IMR-90 (cell line): ENCODE measurements at regions not wholly inside any gene's neighbourhood (a gene's known extent, or its start where the extent isn't known, plus 50 kb on each side); places are given as distances from the start of the nearest gene placed in this dataset.

Experiments used
- ATAC-seq: fragments of 200-7000 bp; cut with Tn5 transposase; 2 replicates; pipeline ENCODE4 v1.9.1; 2020; ENCODE audit warnings: low read depth, mild to moderate bottlenecking, moderate library complexity
- BruUV-seq: library from RNA; stranded (reverse); fragments of 400-500 nt; replicated peaks from 2 replicates; lab custom pipeline; 2021; lab: Mats Ljungman, UMichigan
- CTCF ChIA-PET: fragments of 300-600 bp; formaldehyde crosslinking; extraction: SDS; loops from one replicate; lab custom pipeline; 2021; ENCODE audit warnings: antibody characterized with exemption; lab: Yijun Ruan, JAX
- POLR2A ChIA-PET: fragments of 300-600 bp; sonication (Branson Sonifier 250); formaldehyde crosslinking; loops from one replicate; lab custom pipeline; 2022; ENCODE audit warnings: antibody characterized with exemption; ENCODE audit not compliant: unreplicated experiment; lab: Charles Lee
- DNase-seq: peaks from one replicate; pipeline ENCODE4 v3.0.0; 2013
- H2AFZ ChIP-seq: replicated peaks from 2 replicates; pipeline ENCODE3; 2013; ENCODE audit warnings: low read length, mild to moderate bottlenecking; ENCODE audit not compliant: poor library complexity
- H2AK5ac ChIP-seq: 2 replicates; pipeline ENCODE4 v1.6.1; 2013; ENCODE audit warnings: low read depth, low read length, inconsistent platforms
- H2AK9ac ChIP-seq: replicated peaks from 2 replicates; pipeline ENCODE3; 2013; ENCODE audit warnings: mild to moderate bottlenecking, low read depth, low read length, moderate library complexity; ENCODE audit not compliant: poor library complexity
- H2BK120ac ChIP-seq: 2 replicates; pipeline ENCODE4 v1.6.1; 2013; ENCODE audit warnings: low read depth, low read length, inconsistent platforms
- H2BK15ac ChIP-seq: 3 replicates; pipeline ENCODE4 v1.6.1; 2013; ENCODE audit warnings: low read depth, low read length, inconsistent platforms
- H2BK20ac ChIP-seq: 2 replicates; pipeline ENCODE4 v1.6.1; 2013; ENCODE audit warnings: low read depth, mild to moderate bottlenecking, inconsistent platforms, low read length, moderate library complexity
- H2BK5ac ChIP-seq: 2 replicates; pipeline ENCODE4 v1.6.1; 2013; ENCODE audit warnings: mild to moderate bottlenecking, low read depth, low read length, inconsistent platforms; ENCODE audit not compliant: poor library complexity, severe bottlenecking
- H3K14ac ChIP-seq: replicated peaks from 2 replicates; pipeline ENCODE4 v1.6.1; 2013; ENCODE audit warnings: low read depth, low read length, inconsistent platforms
- H3K18ac ChIP-seq: 2 replicates; pipeline ENCODE4 v1.6.1; 2013; ENCODE audit warnings: low read depth, low read length, control low read depth
- H3K23ac ChIP-seq: 2 replicates; pipeline ENCODE4 v1.6.1; 2013; ENCODE audit warnings: low read depth, low read length, inconsistent platforms
- H3K27ac ChIP-seq: 2 replicates; pipeline ENCODE4 v1.5.1; 2013; ENCODE audit warnings: mild to moderate bottlenecking, control low read depth, low read length; ENCODE audit not compliant: insufficient read depth
- H3K27me3 ChIP-seq: 2 replicates; pipeline ENCODE4 v1.6.1; 2013; ENCODE audit warnings: low read length; ENCODE audit not compliant: control insufficient read depth, insufficient read depth
- H3K36me3 ChIP-seq: 2 replicates; pipeline ENCODE4 v1.6.1; 2013; ENCODE audit warnings: low read length, mixed read lengths; ENCODE audit not compliant: control insufficient read depth, insufficient read depth
- H3K4ac ChIP-seq: 2 replicates; pipeline ENCODE4 v1.6.1; 2013; ENCODE audit warnings: low read depth, low read length, inconsistent platforms
- H3K4me1 ChIP-seq: 2 replicates; pipeline ENCODE4 v1.6.1; 2013; ENCODE audit warnings: low read length, mixed read lengths; ENCODE audit not compliant: control insufficient read depth, insufficient read depth
- H3K4me2 ChIP-seq: 2 replicates; pipeline ENCODE4 v1.6.1; 2013; ENCODE audit warnings: low read depth, mild to moderate bottlenecking, control low read depth, low read length, moderate library complexity
- H3K4me3 ChIP-seq: 2 replicates; pipeline ENCODE4 v1.5.1; 2013; ENCODE audit warnings: low read depth, mild to moderate bottlenecking, control low read depth, low read length, moderate library complexity; ENCODE audit not compliant: insufficient read depth
- H3K56ac ChIP-seq: 2 replicates; pipeline ENCODE4 v1.6.1; 2013; ENCODE audit warnings: low read length, inconsistent platforms; ENCODE audit not compliant: insufficient read depth; ENCODE audit errors: extremely low read depth
- H3K79me1 ChIP-seq, 2 experiments: 2 replicates each; pipeline ENCODE4 v1.6.1; 2013; ENCODE audit warnings: low read length in 2 of 2, inconsistent platforms in 1 of 2, low read depth in 1 of 2
- H3K9ac ChIP-seq: 2 replicates; pipeline ENCODE4 v1.6.1; 2013; ENCODE audit warnings: low read depth, low read length, control low read depth
- H3K9me1 ChIP-seq: 2 replicates; pipeline ENCODE4 v1.6.1; 2013; ENCODE audit warnings: low read length, inconsistent platforms; ENCODE audit not compliant: insufficient read depth
- H3K9me3 ChIP-seq: 2 replicates; pipeline ENCODE4 v1.6.1; 2013; ENCODE audit warnings: low read length; ENCODE audit not compliant: control insufficient read depth, insufficient read depth
- H4K20me1 ChIP-seq: 2 replicates; pipeline ENCODE4 v1.6.1; 2013; ENCODE audit warnings: low read length, inconsistent platforms; ENCODE audit not compliant: insufficient read depth
- H4K5ac ChIP-seq: 2 replicates; pipeline ENCODE4 v1.6.1; 2013; ENCODE audit warnings: mild to moderate bottlenecking, low read depth, low read length, control low read depth
- H4K8ac ChIP-seq, 2 experiments: 2 replicates each; pipeline ENCODE4 v1.6.1; 2013; ENCODE audit warnings: low read depth in 2 of 2, low read length in 2 of 2, control low read depth in 1 of 2, inconsistent platforms in 1 of 2
- H4K91ac ChIP-seq: 2 replicates; pipeline ENCODE4 v1.6.1; 2013; ENCODE audit warnings: low read depth, low read length, inconsistent platforms; ENCODE audit not compliant: insufficient read depth
- BHLHE40 ChIP-seq: fragments of 150-350 bp; IDR thresholded peaks from 2 replicates; pipeline ENCODE4 v1.6.1; 2016; ENCODE audit warnings: mild to moderate bottlenecking, low read depth, low read length
- CEBPB ChIP-seq: IDR thresholded peaks from 2 replicates; pipeline ENCODE4 v1.6.1; 2012; ENCODE audit warnings: low read depth, low read length, improper control_type of control experiment
- MAZ ChIP-seq: IDR thresholded peaks from 2 replicates; pipeline ENCODE4 v1.6.1; 2012; ENCODE audit warnings: low read depth, mild to moderate bottlenecking, low read length, improper control_type of control experiment, moderate library complexity, borderline replicate concordance
- NFE2L2 ChIP-seq: fragments of 150-350 bp; IDR thresholded peaks from 2 replicates; pipeline ENCODE4 v1.6.1; 2016; ENCODE audit warnings: low read depth, mild to moderate bottlenecking, low read length
- POLR2A ChIP-seq: IDR thresholded peaks from 2 replicates; pipeline ENCODE4 v1.6.1; 2012; ENCODE audit warnings: mild to moderate bottlenecking, low read depth, low read length
- RAD21 ChIP-seq: IDR thresholded peaks from 2 replicates; pipeline ENCODE4 v1.6.1; 2012; ENCODE audit warnings: low read length, improper control_type of control experiment
- RFX5 ChIP-seq: IDR thresholded peaks from 2 replicates; pipeline ENCODE4 v1.8.0; 2012; ENCODE audit warnings: low read depth, mild to moderate bottlenecking, low read length, moderate library complexity
- USF2 ChIP-seq: fragments of 150-350 bp; IDR thresholded peaks from 2 replicates; pipeline ENCODE4 v1.6.1; 2017; ENCODE audit warnings: mild to moderate bottlenecking, antibody characterized with exemption, low read length, low read depth
- WGBS, 2 experiments: methylation state at CpG; one replicate each; pipeline versions ENCODE4 v1.1.5 to v1.1.7; 2013; ENCODE audit warnings: missing lambda C conversion rate in 2 of 2; ENCODE audit not compliant: insufficient read length in 1 of 2; ENCODE audit errors: extremely low coverage in 2 of 2; 5-methylcytosine and 5-hydroxymethylcytosine counted together
- dilution Hi-C: fragments of 300-500 bp; cut with HindIII; formaldehyde crosslinking; loops from one replicate; pipeline ENCODE4 v1.14.3; 2018; ENCODE audit warnings: low sequenced_read_pairs; ENCODE audit not compliant: unreplicated experiment
- in situ Hi-C: fragments of 300-500 bp; cut with MboI; formaldehyde crosslinking; loops from 3 replicates; pipeline ENCODE4 v1.14.3; 2019; ENCODE audit warnings: low sequenced_read_pairs, inconsistent platforms, mixed read lengths
- intact Hi-C: fragments of 100-400 bp; cut with micrococcal nuclease; formaldehyde crosslinking; loops from 2 replicates; pipeline ENCODE4 v1.10.0; 2022

GRCh38 chr7:25351761-25352160, 123.5 kb upstream of the NPVF start:
- POLR2A ChIA-PET: no interaction called here
- Histone ChIP-seq H3K79me1 (no peaks in the 10 kb centered on the region), H3K4me2 (no peak overlapping the region), H4K20me1 (no peaks in the 10 kb centered on the region), H3K56ac (no peak overlapping the region), H2AFZ (no peak overlapping the region), H3K9me1 (no peaks in the 10 kb centered on the region), H3K36me3 (no peaks in the 10 kb centered on the region), H3K4me3 (no peak overlapping the region), H3K23ac (no peak overlapping the region), H3K14ac (no peak overlapping the region), H2AK5ac (no peak overlapping the region), H2BK20ac (no peak overlapping the region), H2BK120ac (no peak overlapping the region), H3K9me3 (no peaks in the 10 kb centered on the region), H3K18ac (no peak overlapping the region), H2AK9ac (no peak overlapping the region), H4K91ac (no peak overlapping the region), H2BK5ac (no peak overlapping the region), H3K4ac (no peak overlapping the region), H4K5ac (no peak overlapping the region), H3K27me3 (no peaks in the 10 kb centered on the region), H3K4me1 (no peaks in the 10 kb centered on the region), H2BK15ac (no peak overlapping the region), H4K8ac (no peak overlapping the region), H3K9ac (no peak overlapping the region), H3K27ac (no peak overlapping the region)
- WGBS, 2 experiments: no CpG with 5 or more reads among the region's 4 CpGs
- no peak for DNase-seq
- in situ Hi-C loops: no loop called here
- no TSS peak for BruUV-seq
- no peak for ATAC-seq
- dilution Hi-C loops: no loop called here
- CTCF ChIA-PET: no interaction called here
- TF ChIP-seq MAZ: no peak
- TF ChIP-seq USF2: no peak
- TF ChIP-seq NFE2L2: no peak
- no peak for TF ChIP-seq RFX5
- TF ChIP-seq CEBPB: no peak
- no peak for TF ChIP-seq POLR2A
- no peak for TF ChIP-seq RAD21
- no peak for TF ChIP-seq BHLHE40
- intact Hi-C loops: no loop called here
